Gastrocnemius medialis (tissue), 4 donors: ENCODE measurements at regions not wholly inside any gene's neighbourhood (a gene's known extent, or its start where the extent isn't known, plus 50 kb on each side); places are given as distances from the start of the nearest gene placed in this dataset.

ENCODE experiments used
- POLR2A ChIP-seq, 2 donors: fragments of 450-650 bp; IDR thresholded peaks; one replicate each; pipeline ENCODE4 v1.6.1; 2017; ENCODE audit warnings: antibody characterized with exemption in 2 of 2, mild to moderate bottlenecking in 2 of 2, moderate library complexity in 2 of 2
- TF ChIP-seq, protein P1 (sequence below), 5 experiments: fragments of 450-650 bp in 3 of 5; fragments of 200-600 bp in 2 of 5; sonication (generic) in 2 of 5; IDR thresholded peaks in 4 of 5; conservative IDR thresholded peaks in 1 of 5; 1 replicate in 4 of 5; 2 replicates in 1 of 5; pipeline ENCODE4 v1.5.1; 2016 to 2019; ENCODE audit warnings: antibody characterized with exemption in 5 of 5, mild to moderate bottlenecking in 3 of 5, moderate library complexity in 3 of 5

GRCh38 chr6:169896826-169897456, 145.5 kb downstream of the ERMARD start:
- TF ChIP-seq, protein P1, sequence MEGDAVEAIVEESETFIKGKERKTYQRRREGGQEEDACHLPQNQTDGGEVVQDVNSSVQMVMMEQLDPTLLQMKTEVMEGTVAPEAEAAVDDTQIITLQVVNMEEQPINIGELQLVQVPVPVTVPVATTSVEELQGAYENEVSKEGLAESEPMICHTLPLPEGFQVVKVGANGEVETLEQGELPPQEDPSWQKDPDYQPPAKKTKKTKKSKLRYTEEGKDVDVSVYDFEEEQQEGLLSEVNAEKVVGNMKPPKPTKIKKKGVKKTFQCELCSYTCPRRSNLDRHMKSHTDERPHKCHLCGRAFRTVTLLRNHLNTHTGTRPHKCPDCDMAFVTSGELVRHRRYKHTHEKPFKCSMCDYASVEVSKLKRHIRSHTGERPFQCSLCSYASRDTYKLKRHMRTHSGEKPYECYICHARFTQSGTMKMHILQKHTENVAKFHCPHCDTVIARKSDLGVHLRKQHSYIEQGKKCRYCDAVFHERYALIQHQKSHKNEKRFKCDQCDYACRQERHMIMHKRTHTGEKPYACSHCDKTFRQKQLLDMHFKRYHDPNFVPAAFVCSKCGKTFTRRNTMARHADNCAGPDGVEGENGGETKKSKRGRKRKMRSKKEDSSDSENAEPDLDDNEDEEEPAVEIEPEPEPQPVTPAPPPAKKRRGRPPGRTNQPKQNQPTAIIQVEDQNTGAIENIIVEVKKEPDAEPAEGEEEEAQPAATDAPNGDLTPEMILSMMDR (IDR thresholded peaks at IDR 0.05 in 4 of 5, conservative IDR thresholded peaks at IDR 0.05 in 1 of 5): no peak
- TF ChIP-seq POLR2A (IDR thresholded peaks at IDR 0.05): no peak
